ENCODE measurements at regions not wholly inside any gene's neighbourhood (a gene's known extent, or its start where the extent isn't known, plus 50 kb on each side); places are given as distances from the start of the nearest gene placed in this dataset.

GRCh38 chr9:13863112-13863511, 450.8 kb downstream of the NFIB start:
- H3K27ac ChIP-seq = no peak overlapping the region
- TF ChIP-seq CTCF (IDR thresholded peaks at IDR 0.05) (no peak), ZFX (IDR thresholded peaks at IDR 0.05; ENCODE audit: borderline replicate concordance) (no peak)

DNA sequence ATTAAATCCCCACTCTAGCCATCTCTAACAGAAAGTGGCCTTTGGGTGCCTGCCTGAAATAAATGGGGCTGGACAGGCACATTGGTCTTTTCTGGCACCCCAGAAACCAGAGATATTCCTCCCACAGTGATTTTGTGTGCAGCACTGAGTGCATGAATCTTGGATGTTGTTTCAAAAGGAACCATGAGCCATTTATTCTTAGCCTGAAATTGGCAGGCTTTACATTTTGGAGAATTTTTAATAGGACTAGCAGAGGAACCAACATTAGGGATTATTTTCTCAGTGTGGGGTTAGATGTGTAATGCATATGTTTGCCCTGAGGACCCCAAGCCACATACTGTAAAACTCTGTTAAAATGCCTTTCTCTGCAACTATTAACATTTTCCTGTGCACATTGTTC, 451.3 kb downstream of the NFIB start:
- no peak overlapping the region for H3K27ac ChIP-seq
- TF ChIP-seq CTCF (IDR thresholded peaks at IDR 0.05) (no peak), ZFX (IDR thresholded peaks at IDR 0.05; ENCODE audit: borderline replicate concordance) (no peak)

DNA sequence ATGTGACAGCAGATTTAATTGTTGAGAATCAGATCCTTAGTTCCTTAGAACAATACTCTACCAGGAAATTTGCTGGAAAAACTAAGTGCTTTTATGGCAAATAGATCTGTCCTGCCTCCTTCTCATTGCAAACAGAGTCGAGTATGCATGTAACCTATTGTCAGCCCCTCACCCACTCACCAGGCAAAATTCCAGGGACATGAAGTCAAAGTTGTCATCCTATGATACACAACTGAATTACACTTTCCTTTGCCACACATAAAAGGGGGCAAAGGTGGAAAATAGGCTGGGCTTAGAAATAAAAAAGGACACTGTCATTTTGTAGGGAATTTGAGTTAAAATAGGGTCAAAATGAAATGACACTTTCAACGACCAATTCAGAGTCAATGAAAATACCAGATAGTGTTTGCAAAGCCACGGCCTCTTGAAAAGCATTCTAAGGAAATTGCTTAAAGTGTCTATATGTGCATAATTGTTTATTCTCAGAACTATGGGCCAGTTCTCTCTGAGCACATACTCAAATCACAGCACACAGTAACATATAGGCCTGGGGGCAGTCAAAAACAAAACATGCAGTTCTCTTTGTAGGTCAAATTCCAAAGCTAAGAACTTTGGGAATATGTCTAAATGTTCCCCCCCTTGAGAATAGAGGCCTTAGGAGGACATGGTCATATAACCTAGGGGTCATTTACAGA, 452.8 kb downstream of the NFIB start:
- TF ChIP-seq ZFX (IDR thresholded peaks at IDR 0.05; ENCODE audit: borderline replicate concordance) (no peak), CTCF (IDR thresholded peaks at IDR 0.05) (no peak)
- H3K27ac ChIP-seq = no peak overlapping the region

- TF ChIP-seq CTCF (IDR thresholded peaks at IDR 0.05) (no peak), ZFX (IDR thresholded peaks at IDR 0.05; ENCODE audit: borderline replicate concordance) (no peak)
- no peak overlapping the region for H3K27ac ChIP-seq
Observed at GRCh38 chr9:13860019-13860418, 453.9 kb downstream of the NFIB start.

GRCh38 chr9:13857521-13857920, 456.4 kb downstream of the NFIB start:
- H3K27ac ChIP-seq = no peak overlapping the region
- TF ChIP-seq CTCF (IDR thresholded peaks at IDR 0.05) (no peak), ZFX (IDR thresholded peaks at IDR 0.05; ENCODE audit: borderline replicate concordance) (no peak)

DNA sequence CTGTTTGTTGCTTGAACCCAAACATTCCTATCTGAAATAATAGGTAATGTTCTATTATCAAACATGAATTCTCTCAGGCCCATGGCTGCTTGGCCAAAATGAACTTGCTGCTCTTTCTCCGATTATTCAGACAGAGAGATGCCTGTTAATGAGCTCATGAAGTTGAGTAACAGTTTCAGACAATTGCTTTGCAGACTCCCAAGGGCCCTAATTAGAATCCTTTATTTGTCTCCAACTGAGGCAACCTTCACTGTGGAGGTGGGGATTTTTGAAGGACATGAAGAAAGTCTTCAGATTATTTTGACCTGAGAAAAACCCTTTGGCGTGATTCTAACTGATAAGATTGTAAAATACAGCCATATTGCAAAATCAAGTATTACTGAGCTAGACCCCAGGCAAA, 466.7 kb downstream of the NFIB start:
- TF ChIP-seq ZFX (IDR thresholded peaks at IDR 0.05; ENCODE audit: borderline replicate concordance) (no peak), CTCF (IDR thresholded peaks at IDR 0.05) (no peak)
- H3K27ac ChIP-seq = no peak overlapping the region

- H3K27ac ChIP-seq = no peak overlapping the region
- TF ChIP-seq ZFX (IDR thresholded peaks at IDR 0.05; ENCODE audit: borderline replicate concordance) (no peak), CTCF (IDR thresholded peaks at IDR 0.05) (no peak)
Observed at GRCh38 chr9:13845460-13845859, 468.5 kb downstream of the NFIB start.
